Omental fat pad (tissue), 3 donors: ENCODE measurements at regions not wholly inside any gene's neighbourhood (a gene's known extent, or its start where the extent isn't known, plus 50 kb on each side); places are given as distances from the start of the nearest gene placed in this dataset.
A peak's percentile ranks its signal among the peaks of the same experiment; 100 is the strongest.
"Not testable (repeated sequence)": the region's sequence is repeated elsewhere in the genome, so short reads cannot be mapped to it uniquely, and the experiment has no call there.

Source experiments
- ATAC-seq: fragments of 150-250 bp; one replicate; pipeline ENCODE4 v1.9.1; 2016; ENCODE audit warnings: mild to moderate bottlenecking, moderate library complexity; ENCODE audit not compliant: low FRiP score
- DNase-seq: peaks from one replicate; pipeline ENCODE4 v3.0.0-alpha.2; 2019; ENCODE audit warnings: low spot score
- TF ChIP-seq, protein P1 (sequence below), 3 donors: fragments of 450-650 bp; IDR thresholded peaks; one replicate each; pipeline ENCODE4 v1.5.1; 2016 to 2017; ENCODE audit warnings: antibody characterized with exemption in 3 of 3, mild to moderate bottlenecking in 3 of 3, moderate library complexity in 2 of 3

DNA sequence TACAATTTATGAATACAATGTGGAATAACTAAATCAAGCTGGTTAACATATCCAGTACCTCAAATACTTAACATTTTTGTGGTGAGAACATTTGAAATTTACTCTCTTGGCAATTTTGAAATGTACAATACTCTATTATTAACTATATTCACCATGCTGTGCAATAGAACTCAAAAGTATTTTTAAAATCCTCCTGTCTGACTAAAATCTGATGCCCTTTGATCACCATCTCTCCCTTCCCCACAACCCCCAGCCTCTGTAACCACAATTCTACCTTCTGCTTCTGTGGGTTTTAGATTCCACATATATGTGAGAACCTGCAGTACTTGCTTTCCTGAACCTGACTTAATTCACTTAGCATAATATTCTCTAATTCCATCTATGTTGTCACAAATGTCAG is 71.6 kb upstream of the ALOX12 start:
- TF ChIP-seq, protein P1, sequence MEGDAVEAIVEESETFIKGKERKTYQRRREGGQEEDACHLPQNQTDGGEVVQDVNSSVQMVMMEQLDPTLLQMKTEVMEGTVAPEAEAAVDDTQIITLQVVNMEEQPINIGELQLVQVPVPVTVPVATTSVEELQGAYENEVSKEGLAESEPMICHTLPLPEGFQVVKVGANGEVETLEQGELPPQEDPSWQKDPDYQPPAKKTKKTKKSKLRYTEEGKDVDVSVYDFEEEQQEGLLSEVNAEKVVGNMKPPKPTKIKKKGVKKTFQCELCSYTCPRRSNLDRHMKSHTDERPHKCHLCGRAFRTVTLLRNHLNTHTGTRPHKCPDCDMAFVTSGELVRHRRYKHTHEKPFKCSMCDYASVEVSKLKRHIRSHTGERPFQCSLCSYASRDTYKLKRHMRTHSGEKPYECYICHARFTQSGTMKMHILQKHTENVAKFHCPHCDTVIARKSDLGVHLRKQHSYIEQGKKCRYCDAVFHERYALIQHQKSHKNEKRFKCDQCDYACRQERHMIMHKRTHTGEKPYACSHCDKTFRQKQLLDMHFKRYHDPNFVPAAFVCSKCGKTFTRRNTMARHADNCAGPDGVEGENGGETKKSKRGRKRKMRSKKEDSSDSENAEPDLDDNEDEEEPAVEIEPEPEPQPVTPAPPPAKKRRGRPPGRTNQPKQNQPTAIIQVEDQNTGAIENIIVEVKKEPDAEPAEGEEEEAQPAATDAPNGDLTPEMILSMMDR (IDR thresholded peaks at IDR 0.05): no peak
- ATAC-seq: no peak
- no peak for DNase-seq

DNA sequence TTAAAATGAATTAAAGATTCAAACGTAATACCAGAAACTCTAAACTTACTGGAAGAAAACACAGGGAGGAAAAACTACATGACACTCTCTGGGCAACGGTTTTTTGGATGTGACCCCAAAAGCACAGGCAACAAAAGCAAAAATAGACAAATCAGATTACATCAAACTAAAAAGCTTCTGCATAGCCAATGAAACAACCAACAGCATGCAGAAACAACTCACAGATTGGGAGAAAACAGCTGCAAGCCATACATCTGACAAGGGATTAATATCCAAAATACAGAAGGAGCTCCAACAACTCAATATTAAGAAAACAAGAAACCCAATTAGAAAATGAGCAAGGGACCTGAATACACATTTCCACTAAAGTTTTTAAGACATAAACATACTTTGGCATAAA is 69.2 kb upstream of the ALOX12 start:
- TF ChIP-seq, protein P1 (IDR thresholded peaks at IDR 0.05): no peak
- ATAC-seq: no peak
- no peak for DNase-seq

DNA sequence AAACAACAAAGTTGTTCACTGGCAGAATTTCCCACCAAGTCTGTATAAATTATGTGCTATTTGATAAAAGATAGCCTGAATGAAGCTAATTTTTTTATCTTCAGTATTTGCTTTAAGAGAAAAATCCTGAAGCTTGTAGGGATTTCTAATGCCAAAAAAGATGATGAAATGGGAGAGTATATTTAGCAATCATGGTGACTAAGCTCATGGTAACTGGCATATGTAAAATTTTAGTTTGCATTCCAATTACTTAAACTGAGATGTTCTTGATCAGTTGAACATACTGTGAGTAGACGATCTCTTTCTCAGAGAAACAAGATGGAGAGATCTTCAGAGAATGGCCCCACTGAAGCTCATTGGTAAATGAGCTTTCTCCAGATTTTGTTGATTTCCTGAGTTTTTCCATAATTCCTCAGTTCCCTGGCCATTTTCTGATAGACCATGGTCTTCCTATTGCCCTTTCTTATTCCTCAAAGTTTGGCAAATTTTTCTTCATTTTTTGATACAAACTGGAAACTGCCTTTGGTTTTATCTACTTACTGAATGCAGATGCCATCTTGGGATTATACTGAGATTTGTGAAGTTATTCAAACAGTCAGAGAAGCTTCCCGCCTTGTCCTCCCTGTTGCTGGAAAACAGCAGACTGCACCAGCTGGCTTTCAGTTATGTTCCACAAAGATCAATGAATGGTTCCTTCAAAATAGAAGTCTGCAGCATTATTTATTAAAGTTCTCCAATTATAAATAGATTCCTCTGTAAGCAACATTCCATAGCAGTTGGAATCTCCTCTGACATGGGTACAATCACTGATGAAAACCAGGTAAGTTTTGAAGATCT is 68.3 kb upstream of the ALOX12 start:
- DNase-seq (no peak), ATAC-seq (peak; percentile 51)
- TF ChIP-seq, protein P1 (IDR thresholded peaks at IDR 0.05): no peak

DNA sequence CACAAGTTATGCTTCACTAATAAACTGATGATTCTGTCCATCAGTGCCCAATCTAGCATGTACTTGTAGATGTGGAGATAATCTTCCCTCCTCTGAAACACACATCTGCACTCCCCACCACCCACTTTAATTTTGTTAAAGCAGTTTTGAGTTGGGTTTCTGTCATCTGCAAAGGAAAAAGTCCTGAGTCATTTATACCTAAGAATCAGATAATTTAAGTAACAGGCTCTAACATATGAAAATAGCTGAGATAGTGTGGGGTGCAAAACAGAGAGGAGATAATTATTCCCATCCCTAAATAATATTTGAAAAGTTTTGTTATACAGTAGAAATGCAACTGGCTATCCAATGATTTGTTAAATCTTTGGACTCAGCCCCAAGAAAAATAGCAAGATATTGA is 67.7 kb upstream of the ALOX12 start:
- TF ChIP-seq, protein P1 (IDR thresholded peaks at IDR 0.05): no peak
- DNase-seq: no peak
- ATAC-seq: no peak

DNA sequence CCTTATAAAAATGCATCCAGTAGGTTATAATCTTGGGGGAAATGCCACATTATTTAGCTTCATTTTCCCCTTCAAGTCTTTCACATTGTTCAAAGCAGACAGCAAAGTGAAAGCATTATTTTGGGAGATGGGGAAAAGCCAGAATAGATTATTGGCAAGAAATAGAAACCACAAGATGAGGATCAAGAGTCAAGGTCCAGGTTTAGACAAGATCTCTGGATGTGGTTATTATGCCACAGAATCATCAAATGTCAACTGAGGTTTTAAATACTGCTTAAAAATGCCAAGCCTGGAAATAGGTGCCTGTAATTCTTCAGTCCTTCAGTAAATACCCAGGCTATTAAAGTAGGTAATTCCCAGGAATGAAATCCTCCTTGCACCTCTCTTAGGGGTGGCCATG is 65.1 kb upstream of the ALOX12 start:
- TF ChIP-seq, protein P1 (IDR thresholded peaks at IDR 0.05): no peak
- DNase-seq (no peak), ATAC-seq (no peak)

DNA sequence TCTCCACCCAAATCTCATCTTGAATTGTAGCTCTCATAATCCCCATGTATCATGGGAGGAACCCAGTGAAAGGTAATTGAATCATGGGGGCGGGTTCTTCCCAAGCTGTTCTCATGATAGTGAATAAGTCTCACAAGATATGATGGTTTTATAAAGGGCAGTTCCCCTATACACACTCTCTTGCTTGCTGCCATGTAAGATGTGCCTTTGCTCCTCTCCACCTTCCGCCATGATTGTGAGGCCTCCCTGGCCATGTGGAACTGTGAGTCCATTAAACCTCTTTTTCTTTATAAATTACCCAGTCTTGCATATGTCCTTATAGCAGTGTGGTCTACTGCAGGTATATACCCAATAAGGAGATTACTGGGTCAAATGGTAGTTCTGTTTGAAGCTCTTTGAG is 61.3 kb upstream of the ALOX12 start:
- DNase-seq, ATAC-seq: not testable (repeated sequence)

DNA sequence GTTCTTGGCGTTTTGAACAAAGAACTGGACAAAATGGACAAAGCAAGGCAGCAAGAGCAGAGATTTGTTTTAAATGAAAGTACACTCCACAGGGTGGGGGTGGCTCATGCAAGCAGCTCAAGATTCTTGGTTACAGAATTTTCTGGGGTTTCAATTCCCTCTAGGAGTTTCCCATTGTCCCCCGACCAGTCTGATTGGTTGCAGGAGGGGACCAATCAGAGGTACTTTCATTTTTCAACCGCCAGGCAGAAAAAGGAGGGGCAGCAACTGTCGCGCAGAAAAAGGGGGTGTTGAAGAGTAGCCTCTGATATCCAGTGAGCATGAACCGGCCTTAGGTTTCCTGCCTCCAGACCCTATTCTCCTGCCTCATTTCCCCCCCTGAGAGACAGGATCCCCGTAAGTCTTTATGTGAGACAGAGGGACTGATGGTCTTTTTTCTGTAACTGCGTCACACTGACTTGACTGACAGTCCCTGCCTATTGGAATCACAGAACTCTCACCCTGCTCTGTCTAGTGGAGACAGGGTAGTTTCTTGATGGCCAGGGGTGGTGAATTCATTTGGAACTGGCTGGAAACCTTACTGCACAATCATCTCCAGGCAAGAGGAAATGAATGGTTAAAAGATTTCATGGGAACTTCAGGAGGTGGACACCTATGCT is 59.4 kb upstream of the ALOX12 start:
- ATAC-seq (no peak), DNase-seq (no peak)
- TF ChIP-seq, protein P1 (IDR thresholded peaks at IDR 0.05): no peak
